ENCODE measurements at regions not wholly inside any gene's neighbourhood (a gene's known extent, or its start where the extent isn't known, plus 50 kb on each side); places are given as distances from the start of the nearest gene placed in this dataset.

DNA sequence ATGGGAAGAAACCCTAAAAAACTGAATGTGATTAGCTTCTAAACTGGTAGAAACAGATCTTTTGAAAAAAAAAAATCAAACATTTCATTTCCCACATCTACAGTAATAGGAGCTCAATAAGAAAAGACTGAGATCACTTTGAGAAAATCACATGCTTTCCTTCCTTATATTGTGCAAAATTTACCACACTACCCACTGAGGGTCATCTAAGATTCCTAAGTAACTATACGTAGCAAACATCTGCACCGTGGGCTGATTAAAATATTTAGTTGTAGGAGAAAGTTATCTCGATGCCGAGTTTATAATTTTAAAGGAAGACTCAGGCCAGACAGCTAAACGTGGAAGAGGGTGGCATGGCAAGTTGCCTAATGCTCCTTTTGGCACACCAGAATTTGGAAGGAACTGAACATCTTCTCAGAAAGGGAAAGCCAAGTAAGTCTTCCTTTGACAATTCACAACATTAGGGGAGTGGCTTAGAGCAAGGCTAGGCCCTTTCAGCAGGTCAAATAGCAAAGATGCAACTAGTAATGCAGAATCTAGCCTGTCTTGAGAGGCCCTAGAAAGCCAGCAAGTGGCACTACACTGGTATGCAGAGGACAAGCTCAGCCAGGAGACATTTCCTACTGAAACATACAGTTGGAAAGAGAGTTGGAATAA, 128.0 kb downstream of the TMA16 start:
- DNase-seq: no peak

- no peak for DNase-seq
Observed at GRCh38 chr4:163623787-163624186, 129.3 kb downstream of the TMA16 start.

GRCh38 chr4:163624727-163625126, 130.2 kb downstream of the TMA16 start:
- no peak for DNase-seq

DNA sequence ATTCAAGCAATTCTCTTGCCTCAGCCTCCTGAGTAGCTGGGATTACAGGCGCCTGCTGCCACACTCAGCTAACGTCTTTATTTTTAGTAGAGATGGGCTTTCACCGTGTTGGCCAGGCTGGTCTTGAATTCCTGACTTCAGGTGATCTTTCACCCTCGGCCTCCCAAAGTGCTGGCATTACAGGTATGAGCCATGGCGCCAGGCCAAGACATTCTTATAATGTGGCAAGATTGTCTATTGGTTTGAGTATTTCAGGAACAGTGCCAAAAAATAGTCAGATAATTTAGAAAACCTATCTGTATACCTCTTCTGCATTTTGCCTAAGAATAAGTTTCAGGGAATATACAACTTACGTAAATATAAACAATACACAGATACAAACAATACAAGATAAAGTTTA, 136.8 kb downstream of the TMA16 start:
- DNase-seq: no peak

GRCh38 chr4:163638909-163639308, 144.4 kb downstream of the TMA16 start:
- no peak for DNase-seq

- DNase-seq: no peak
Observed at GRCh38 chr4:163649557-163650091, 155.1 kb downstream of the TMA16 start.

DNA sequence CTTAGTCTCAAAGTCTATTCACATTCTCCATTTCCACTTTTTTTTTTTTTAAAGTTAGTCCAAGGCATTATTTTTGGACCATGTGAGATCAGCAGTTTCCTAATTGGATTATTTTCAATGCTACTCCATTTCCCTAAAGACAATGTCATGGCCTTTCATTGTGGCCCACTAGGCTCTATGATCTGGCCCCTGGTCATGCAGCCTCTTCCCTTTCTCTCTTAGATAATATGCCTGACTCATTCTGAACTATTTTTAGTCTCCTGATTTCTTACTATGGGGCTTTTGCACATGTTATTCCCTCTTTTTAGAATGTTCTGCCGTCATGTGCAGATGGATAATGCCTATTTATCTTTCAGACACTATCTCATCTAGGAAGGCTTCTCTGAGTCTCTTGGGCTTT, 157.3 kb downstream of the TMA16 start:
- peak; percentile 61 for DNase-seq

- no peak for DNase-seq
Observed at GRCh38 chr4:163654621-163655020, 160.1 kb downstream of the TMA16 start.

DNA sequence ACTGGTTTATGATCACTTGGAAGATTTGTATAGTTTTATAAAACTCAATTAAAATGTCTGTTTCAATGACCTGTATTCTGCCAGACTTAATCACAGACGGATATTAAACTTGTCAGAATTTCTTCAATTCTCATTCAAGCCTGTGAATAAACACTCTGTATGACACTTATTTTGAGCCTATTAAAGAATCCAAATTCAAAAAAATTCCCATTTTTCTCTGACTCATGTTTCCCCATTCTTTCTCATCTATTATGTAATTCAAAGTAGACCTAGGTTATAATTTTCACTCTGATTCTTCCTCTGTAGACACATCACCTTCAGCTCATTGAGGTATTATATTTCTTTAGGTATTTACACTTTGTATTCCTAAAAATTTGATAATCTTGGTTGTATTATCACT, 166.1 kb downstream of the TMA16 start:
- no peak for DNase-seq

GRCh38 chr4:163662768-163663167, 168.3 kb downstream of the TMA16 start:
- DNase-seq: no peak

GRCh38 chr4:163663454-163664225, 169.2 kb downstream of the TMA16 start:
- DNase-seq: peak; percentile 73

GRCh38 chr4:163665101-163665500, 170.6 kb downstream of the TMA16 start:
- DNase-seq: no peak

DNA sequence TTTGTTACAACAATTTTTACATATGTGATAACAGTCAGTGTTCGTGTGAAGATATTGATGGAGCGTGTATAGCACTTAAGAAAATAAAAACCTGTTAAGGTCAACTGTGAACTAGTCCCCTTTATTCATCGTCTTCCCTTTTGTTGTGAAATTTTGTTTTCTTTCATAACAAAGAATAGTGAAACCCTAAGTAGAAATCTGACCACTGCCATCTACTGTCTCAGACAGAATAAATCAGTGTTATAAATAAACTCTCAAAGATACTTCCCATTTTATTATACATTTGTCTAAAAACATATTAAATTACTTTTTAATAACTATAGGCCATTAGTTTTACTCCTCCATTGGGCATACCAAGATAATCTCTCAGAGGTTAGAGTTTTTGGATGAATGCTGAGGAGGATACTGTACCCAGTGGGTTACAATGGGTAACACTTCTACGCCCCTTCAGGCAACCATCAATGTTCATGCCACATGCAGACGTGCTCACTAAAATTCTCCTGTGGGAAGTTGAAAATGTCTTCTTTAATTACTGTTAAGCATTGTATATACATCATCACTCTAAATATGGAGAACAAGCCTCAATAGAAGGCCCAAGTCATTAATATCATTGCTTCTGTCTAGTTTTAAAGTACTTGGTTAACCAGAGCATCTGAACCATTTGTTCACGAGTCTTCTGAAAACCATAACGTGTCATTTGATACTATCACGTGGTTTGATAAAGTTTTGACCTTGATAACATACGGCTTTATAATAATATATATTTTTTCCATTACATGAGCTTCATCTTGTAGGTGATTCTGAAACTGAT, 171.2 kb downstream of the TMA16 start:
- DNase-seq: peak; percentile 54

DNA sequence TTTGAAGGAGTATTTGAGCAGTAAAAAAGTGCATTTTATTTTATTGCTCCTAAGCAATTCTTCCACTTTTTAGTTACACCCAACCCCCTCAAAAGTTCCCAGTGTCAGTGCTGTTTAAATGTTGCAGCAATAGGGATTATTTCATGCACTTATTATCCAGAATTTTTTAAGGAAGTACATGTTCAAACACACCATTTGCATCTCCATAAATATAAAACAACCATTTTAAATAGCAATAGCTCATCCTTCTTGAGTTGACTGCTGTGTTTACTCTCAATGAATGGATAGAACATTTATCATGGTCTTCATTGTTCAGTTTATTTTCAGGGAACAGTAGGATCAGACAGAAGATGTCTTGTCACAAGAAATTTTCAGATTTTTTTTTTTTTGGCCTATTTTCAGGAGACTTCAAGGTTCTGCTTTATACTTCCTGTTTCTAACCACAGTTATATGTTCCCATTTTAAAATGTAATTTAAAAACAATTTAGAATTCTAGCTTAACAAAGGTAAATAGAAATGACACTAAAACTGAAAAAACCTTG, 171.9 kb downstream of the TMA16 start:
- DNase-seq: peak; percentile 65

DNA sequence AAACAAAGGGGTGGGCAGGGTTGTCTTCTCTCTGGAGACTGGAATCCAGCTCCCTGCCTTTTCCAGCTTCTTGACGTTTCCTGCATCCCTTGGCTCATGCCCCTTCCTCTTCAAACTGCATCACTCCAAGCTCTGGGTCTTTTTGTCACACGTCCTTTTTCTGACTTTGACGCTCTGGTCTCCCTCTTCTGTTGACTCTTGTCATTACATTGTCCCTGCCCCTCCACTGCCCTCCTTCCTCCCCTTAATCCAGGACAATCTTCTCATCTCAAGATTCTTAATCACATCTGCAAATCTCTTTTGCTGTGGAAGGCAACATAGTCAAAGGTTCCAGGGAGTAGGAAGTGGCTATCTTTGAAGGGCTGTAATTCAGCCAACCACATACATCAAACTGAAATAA, 178.3 kb downstream of the TMA16 start:
- no peak for DNase-seq

DNA sequence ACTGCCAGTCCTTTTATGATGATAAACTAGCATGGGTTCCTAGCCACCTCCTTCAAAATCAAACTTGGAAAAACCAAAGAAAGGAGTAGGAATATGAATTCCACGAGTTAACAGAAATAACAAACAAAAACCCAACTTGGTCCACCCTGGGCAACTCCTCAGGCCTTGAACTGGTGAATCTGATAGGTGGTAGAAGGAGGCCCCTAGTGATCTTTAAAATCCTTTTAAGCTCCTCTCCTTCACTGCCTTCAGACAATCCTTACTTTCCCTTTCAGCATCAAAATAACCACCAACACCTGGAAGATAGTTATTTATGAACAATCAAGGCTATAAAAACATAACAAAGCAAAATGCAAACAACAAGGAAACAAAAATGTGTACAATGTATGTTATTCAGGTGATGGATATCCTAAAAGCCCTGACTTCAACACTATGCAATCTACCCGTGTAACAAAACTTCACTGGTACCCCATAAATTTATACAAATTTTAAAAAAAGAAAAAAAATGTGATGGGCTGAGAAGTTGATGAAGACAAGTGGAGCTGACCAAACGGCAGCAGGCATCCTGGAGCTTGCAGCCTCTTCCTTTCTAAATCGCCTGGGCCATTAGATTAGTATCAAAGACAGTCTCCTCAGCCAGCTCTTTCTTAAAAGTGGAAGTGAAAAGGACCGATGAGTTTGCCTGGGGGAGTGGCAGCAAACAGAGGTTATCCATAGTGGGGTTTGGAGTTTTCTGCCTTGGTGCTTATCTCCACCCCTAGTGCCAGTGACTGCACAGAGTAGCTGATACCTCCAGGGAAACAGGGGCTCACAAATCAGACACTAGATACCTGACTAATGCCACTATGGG, 179.6 kb downstream of the TMA16 start:
- DNase-seq: peak; percentile 28

GRCh38 chr4:163679189-163679588, 184.7 kb downstream of the TMA16 start:
- no peak for DNase-seq

DNA sequence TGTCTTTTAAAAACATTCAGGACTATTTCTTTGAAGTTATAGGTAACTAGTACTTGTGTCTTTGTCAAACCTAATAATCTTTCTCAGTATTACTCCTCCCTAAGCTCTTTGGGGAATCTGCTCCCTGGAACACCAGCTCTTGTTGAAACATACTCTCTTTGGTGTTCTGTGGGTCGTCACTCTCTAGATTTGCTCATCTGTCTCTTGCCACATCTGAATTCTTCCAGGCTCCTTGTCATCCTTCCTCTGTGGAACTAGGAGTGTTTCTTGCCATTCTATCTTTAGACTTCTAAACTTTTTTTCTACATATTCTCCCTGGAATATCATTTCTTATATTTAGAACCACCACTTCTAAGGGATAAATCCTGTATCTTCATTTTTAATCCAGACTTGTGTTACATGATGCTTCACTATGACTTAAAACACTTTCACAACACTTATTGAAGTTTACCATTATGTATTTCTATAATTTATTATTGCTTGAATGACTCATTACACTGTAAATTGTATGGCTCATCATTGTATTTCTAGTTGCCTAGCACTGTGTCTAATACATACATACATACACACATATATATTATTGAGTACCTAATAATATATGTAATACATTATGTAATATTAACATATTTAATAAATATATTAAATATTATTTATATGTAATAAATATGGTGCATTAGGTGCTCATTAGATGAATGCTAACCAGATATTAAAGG, 186.1 kb downstream of the TMA16 start:
- no peak for DNase-seq

GRCh38 chr4:163681208-163681821, 186.8 kb downstream of the TMA16 start:
- peak; percentile 64 for DNase-seq

DNA sequence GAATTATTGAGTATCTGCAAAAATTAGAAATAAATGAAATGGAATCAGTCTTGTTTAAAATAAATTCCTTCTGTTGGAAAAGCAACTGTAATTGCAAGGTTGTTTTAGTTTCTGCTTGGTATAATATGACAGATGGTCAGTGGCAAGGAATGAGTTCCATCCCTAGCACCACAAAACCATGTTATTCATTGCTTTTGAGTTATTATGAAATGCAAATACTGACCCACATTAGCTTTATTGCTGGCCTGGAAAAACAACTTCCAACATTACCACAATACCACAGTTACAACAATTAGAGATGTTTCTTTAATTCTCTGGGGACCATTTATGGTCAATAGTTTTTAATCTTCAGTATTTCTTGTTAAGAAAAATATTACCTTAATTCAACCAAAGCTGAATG, 194.4 kb downstream of the TMA16 start:
- no peak for DNase-seq

DNA sequence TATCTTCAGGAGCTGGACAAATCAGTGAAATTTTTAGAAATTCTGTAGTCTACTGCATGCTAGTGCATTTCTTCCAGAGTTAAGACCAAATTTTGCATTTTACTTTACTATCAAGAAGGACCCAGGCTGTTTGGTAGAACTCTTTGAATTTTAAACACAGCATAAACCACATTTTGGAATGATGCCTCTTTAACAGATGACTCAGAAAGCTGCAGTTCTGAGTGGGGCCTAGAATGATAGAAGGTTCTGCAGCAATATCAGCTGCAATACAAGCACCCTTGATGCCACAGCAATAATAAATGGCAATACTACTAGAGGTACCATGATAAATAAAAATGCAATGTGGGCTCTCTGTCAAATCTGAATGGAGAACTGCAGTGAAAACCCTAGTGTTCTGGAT, 198.7 kb downstream of the TMA16 start:
- no peak for DNase-seq
